Endothelial cell of umbilical vein (primary cell): ENCODE measurements at regions not wholly inside any gene's neighbourhood (a gene's known extent, or its start where the extent isn't known, plus 50 kb on each side); places are given as distances from the start of the nearest gene placed in this dataset.

ENCODE experiments used
- POLR2A ChIP-seq: IDR thresholded peaks from 2 replicates; pipeline ENCODE4 v1.6.1; 2012; ENCODE audit warnings: low read depth, mild to moderate bottlenecking, control low read depth, low read length
- POLR2AphosphoS5 ChIP-seq: IDR thresholded peaks from 2 replicates; pipeline ENCODE4 v1.6.1; 2012; ENCODE audit warnings: low read depth, mild to moderate bottlenecking, control low read depth, low read length, moderate library complexity; ENCODE audit not compliant: insufficient read depth

DNA sequence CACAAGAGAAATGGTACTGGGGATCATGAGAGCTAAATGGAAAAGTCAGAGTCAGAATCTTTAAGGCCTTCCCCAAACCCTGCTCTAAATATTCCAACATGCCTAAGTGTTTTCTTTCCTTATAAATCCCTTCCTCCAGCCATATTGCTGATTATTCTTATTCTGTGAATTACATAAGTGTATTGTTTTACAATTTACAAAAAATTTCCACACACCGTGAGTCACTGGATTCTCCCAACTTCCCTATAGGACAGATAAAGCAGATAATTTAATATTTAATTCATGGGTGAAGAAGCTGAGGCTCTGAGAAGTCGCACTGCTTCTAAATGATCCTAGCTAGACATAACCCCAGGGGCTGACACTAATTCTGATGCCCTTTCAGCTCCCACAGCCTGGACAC is 243.3 kb upstream of the JUN start:
- no peak for TF ChIP-seq POLR2A
- no peak for TF ChIP-seq POLR2AphosphoS5
